ENCODE measurements at regions not wholly inside any gene's neighbourhood (a gene's known extent, or its start where the extent isn't known, plus 50 kb on each side); places are given as distances from the start of the nearest gene placed in this dataset.
"Not testable (repeated sequence)": the region's sequence is repeated elsewhere in the genome, so short reads cannot be mapped to it uniquely, and the experiment has no call there.

- DNase-seq: no peak
Observed at GRCh38 chr2:139685090-139685983, 905.1 kb upstream of the NXPH2 start.

DNA sequence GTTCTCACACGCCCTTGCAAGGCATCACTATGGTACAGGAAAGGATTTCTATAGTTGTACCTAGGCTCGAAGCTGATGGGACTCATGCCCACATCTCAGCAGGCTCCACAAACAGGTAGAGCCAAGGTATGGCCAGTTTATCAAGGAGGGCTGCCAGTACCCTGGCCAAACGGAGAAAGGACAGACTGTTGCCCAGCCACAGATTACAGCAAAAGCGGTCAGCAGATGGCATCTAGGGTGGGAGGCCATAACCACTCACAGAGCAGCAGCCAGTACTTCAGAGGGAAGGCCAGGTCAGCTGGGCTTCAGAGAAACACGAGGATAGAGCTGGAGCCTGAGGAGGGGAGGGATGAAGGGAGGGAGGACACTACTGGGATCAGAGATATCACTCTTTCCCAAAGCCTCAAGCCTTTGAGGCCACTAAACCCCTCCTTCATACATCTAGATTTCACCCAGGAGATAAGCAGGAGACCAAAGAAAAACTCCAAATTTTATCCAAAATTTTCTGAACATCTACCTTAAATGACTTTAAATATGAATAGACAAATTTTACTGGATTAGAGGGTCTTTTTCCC, 904.2 kb upstream of the NXPH2 start:
- DNase-seq: no peak

DNA sequence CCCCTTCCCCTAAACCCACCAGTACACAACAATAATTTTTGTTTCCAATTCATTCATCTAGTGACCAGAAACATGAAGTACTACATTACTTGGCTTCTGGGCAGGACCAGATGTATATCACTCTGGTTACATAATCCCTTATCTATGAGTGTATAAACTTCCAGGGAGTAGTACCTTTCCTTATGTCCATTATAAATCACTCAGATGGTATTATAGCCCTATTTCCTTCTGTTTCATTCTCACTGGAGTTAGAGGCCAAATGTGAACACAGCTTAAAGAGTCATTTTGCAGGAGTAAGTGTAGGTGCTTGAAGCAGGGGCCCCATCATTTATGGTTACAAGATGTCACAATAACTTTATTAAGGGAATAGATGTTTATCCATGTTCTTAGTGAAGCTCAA, 894.4 kb upstream of the NXPH2 start:
- DNase-seq: no peak

GRCh38 chr2:139673447-139673846, 893.3 kb upstream of the NXPH2 start:
- not testable (repeated sequence) for DNase-seq

DNA sequence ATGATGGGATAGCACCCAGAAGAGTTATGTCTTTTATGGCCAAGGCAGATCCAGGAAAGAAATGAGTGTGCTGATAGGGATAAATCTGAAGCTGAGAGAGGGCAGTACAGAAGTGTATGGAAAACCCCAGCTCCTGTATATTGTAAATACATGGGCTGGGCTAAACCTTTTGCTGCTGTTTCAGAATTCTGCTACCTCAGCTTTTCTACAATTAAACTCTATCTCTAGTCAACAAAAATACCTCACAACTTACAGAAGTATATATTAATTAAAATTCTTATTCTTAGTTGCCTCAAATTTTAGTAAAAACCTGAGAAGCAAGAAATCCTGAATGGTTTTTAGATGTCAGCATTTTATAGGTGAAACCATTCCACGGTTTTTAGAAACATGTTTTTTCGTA, 889.5 kb upstream of the NXPH2 start:
- DNase-seq: no peak

DNA sequence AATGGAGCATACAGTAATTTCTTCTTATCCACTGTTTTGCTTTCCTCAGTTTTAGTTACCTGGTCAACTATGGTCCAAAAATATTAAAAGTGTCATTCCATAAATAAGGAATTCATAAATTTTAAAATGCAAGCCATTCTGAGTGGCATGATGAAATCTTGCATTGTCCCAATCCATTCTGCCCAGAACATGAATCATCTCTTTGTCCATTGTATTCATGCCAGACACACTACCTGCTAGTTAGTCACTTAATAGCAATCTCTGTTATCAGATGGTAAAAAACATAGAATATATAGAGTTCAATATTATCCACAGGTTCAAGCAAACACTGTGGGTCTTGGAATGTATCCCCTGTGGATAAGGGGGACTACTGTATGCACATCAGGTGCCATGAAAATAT, 872.2 kb upstream of the NXPH2 start:
- DNase-seq: no peak

- DNase-seq: no peak
Observed at GRCh38 chr2:139645617-139646016, 865.4 kb upstream of the NXPH2 start.

DNA sequence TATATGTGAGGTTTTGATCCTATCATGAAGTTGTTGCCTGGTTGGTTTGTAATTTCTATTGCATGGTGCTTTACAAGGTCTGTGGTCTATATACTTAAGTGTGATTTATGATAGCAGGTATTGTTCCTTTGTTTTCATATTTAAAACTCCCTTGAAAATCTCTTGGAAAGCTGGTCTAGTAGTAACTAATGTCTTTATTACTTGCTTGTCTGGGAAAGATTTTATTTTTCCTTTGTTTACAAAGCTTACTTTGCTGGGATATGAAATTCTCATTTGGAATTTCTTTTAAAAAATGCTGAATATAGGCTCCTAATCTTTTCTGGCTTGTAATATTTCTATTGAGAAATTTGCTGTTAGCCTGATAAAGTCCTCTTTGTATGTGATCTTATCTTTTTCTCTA, 862.9 kb upstream of the NXPH2 start:
- DNase-seq: no peak

GRCh38 chr2:139631966-139632365, 851.8 kb upstream of the NXPH2 start:
- no peak for DNase-seq

GRCh38 chr2:139628931-139629330, 848.7 kb upstream of the NXPH2 start:
- no peak for DNase-seq

- DNase-seq: no peak
Observed at GRCh38 chr2:139626128-139626527, 845.9 kb upstream of the NXPH2 start.

GRCh38 chr2:139622691-139623090, 842.5 kb upstream of the NXPH2 start:
- DNase-seq: no peak

DNA sequence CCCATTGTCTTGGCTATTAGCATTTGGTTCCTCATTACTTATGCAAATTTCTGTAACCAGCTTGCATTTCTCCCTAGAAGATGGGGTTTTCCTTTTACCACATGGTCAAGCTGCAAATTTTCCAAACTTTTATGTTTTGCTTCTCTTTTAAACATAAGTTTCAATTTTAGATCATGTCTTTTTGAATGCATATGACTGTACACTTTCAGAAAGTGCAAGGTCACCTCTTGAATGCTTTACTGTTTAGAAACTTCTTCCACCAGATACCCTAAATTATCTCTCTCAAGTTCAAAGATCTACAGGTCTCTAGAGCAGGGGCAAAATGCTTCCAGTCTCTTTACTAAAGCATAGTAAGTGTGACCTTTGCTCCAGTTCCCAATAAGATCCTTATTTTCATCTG, 837.6 kb upstream of the NXPH2 start:
- DNase-seq: no peak

DNA sequence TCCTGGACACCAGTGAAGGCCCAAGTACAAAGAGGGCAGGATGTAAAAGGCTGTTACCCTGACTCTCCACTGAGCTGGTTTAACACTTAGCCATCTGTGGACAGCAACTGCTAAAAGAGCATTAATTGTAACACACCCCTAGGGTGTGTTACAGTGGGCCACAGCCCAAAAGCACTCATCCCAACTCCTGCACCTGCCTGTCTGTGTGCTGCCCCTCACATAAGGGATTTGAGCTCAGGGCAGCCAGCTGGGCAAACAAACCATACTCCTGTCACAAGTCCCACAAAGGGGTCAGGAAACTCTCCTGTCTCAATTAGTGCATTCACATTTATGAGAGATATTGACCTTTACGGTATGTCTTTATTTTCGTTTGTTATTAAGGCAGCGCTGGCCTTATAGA, 833.1 kb upstream of the NXPH2 start:
- no peak for DNase-seq

- no peak for DNase-seq
Observed at GRCh38 chr2:139610512-139610911, 830.3 kb upstream of the NXPH2 start.

GRCh38 chr2:139609109-139609508, 828.9 kb upstream of the NXPH2 start:
- no peak for DNase-seq

GRCh38 chr2:139605668-139606067, 825.5 kb upstream of the NXPH2 start:
- DNase-seq: no peak

- peak; percentile 9 for DNase-seq
Observed at GRCh38 chr2:139600166-139600565, 820.0 kb upstream of the NXPH2 start.

DNA sequence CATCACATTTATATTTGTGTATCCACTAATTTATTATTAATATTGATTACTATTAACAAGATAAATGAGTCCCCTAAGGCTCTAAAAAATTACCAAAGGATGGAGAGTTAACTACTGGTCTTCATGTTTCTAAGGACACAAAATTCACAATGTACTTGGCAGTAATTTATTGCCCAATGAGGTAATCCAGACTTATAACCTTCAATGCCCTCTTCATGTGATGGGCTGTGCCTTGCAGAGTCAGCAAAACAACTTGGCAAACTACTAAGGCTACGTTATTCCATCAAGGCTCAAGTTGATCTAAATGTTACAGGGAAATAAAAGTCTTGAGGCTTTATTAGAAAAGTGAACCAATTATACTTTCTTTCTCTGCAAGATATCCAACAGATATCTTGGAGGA, 804.9 kb upstream of the NXPH2 start:
- DNase-seq: no peak

- DNase-seq: no peak
Observed at GRCh38 chr2:139574371-139574770, 794.2 kb upstream of the NXPH2 start.

DNA sequence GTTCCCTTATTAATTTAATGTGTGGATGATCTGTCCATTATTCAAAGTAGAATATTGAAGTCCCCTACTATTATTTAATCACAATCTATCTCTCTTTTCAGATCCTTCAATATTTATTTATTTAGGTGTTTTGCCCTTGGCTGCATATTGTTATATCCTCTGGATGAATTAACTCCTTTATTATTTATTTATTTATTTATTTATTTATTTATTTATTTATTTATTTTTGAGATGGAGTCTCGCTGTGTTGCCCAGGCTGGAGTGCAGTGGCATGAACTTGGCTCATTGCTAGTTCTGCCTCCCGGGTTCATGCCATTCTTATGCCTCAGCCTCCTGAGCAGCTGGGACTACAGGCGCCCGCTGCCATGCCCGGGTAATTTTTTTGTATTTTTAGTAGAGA, 776.6 kb upstream of the NXPH2 start:
- no peak for DNase-seq

GRCh38 chr2:139550873-139551272, 770.7 kb upstream of the NXPH2 start:
- DNase-seq: no peak

- no peak for DNase-seq
Observed at GRCh38 chr2:139550341-139550740, 770.2 kb upstream of the NXPH2 start.

GRCh38 chr2:139544186-139544851, 764.1 kb upstream of the NXPH2 start:
- no peak for DNase-seq

All from DMS 273 treated with DMSO at 0.1 percent for 48 hours (cell line).